ENCODE measurements at regions not wholly inside any gene's neighbourhood (a gene's known extent, or its start where the extent isn't known, plus 50 kb on each side); places are given as distances from the start of the nearest gene placed in this dataset.

DNA sequence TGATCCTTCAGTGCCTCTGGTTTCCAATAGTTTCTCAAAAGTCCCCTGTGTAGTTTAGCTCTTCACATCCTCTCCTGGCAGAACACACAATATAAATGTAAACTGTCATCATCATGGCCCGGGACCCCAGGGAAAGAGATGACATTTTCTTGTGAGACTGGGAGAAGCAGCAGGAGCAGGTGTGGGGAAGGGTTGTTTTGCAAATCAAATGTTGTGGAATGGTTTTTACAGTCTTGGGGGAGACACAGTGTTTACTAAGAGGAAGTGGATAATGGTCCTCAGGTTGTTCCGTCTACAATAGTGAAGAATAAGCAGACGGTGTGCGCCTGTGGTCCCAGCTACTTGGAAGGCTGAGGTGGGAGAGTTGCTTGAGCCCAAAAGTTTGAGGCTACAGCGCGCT lies 159.1 kb downstream of the SEC23IP start:
- H3K36me3 Mint-ChIP-seq (ENCODE audit: insufficient read depth in 1 of 3, low read depth in 3 of 3) = no peaks in the 10 kb centered on the region
- Histone ChIP-seq H4K91ac (ENCODE audit: insufficient read length, low read depth, low read length) (no peak overlapping the region), H3K23me2 (ENCODE audit: insufficient read length, low read depth, low read length, poor library complexity, severe bottlenecking) (no peaks in the 10 kb centered on the region), H3K23ac (ENCODE audit: insufficient read length, low read depth, low read length) (no peak overlapping the region), H3K4me2 (ENCODE audit: insufficient read depth, insufficient read length, low read length) (peak overlapping the region; percentile 2), H3K4ac (ENCODE audit: low read depth, low read length) (no peak overlapping the region), H2AFZ (ENCODE audit: low read length) (peak overlapping the region; percentile 65), H2BK120ac (ENCODE audit: low read depth, low read length, poor library complexity, severe bottlenecking) (no peak overlapping the region), H4K8ac (replicated peaks; ENCODE audit: insufficient read length, low read depth, low read length) (no peak overlapping the region), H2BK12ac (ENCODE audit: insufficient read length, low read depth, low read length) (no peak overlapping the region), H3K27me3 (ENCODE audit: insufficient read depth, low read length) (no peaks in the 10 kb centered on the region), H2BK15ac (ENCODE audit: low read depth, low read length) (no peak overlapping the region), H3K79me2 (ENCODE audit: insufficient read depth, low read length) (no peaks in the 10 kb centered on the region), H3K79me1 (ENCODE audit: insufficient read depth, low read depth, low read length, poor library complexity, severe bottlenecking) (no peaks in the 10 kb centered on the region), H4K20me1 (ENCODE audit: control insufficient read depth, insufficient read depth, insufficient read length) (no peaks in the 10 kb centered on the region), H3K27ac (ENCODE audit: insufficient read length, low read depth, low read length) (no peak overlapping the region), H3K56ac (ENCODE audit: insufficient read length, low read depth, low read length) (no peak overlapping the region), H2BK20ac (ENCODE audit: low read depth, low read length, poor library complexity, severe bottlenecking) (peak overlapping the region; percentile 45), H3T11ph (ENCODE audit: low read length) (no peak overlapping the region), H3K9me3 (ENCODE audit: control insufficient read depth, low read depth, low read length) (no peaks in the 10 kb centered on the region), H2BK5ac (ENCODE audit: insufficient read length, low read length) (no peak overlapping the region), H3K9ac (ENCODE audit: extremely low read depth, insufficient read length, low read length) (no peak overlapping the region), H3K14ac (ENCODE audit: insufficient read depth, low read length) (no peak overlapping the region), H4K5ac (ENCODE audit: insufficient read length, low read depth, low read length) (no peak overlapping the region), H3K4me1 (ENCODE audit: insufficient read depth, low read length) (peaks cover 2% of the 10 kb centered on the region; the same call in 1 of the 2 replicates), H2AK5ac (ENCODE audit: insufficient read length, low read length) (no peak overlapping the region), H3K18ac (ENCODE audit: insufficient read length, low read depth, low read length) (no peak overlapping the region)
- TF ChIP-seq, protein P1, sequence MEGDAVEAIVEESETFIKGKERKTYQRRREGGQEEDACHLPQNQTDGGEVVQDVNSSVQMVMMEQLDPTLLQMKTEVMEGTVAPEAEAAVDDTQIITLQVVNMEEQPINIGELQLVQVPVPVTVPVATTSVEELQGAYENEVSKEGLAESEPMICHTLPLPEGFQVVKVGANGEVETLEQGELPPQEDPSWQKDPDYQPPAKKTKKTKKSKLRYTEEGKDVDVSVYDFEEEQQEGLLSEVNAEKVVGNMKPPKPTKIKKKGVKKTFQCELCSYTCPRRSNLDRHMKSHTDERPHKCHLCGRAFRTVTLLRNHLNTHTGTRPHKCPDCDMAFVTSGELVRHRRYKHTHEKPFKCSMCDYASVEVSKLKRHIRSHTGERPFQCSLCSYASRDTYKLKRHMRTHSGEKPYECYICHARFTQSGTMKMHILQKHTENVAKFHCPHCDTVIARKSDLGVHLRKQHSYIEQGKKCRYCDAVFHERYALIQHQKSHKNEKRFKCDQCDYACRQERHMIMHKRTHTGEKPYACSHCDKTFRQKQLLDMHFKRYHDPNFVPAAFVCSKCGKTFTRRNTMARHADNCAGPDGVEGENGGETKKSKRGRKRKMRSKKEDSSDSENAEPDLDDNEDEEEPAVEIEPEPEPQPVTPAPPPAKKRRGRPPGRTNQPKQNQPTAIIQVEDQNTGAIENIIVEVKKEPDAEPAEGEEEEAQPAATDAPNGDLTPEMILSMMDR (conservative IDR thresholded peaks at IDR 0.05) = no peak
- peak overlapping the region in 2 of 3 experiments; percentile 1 to 5; a peak in 1 of 7 replicates for H3K27ac Mint-ChIP-seq
- no CpG with 5 or more reads among the region's 6 CpGs for WGBS (ENCODE audit: extremely low coverage, insufficient read length, low lambda C conversion rate)
- no peaks in the 10 kb centered on the region for H3K27me3 Mint-ChIP-seq (ENCODE audit: low read depth)
- H3K9me3 Mint-ChIP-seq = no peaks in the 10 kb centered on the region
- H3K4me1 Mint-ChIP-seq = peaks cover 18 to 25% of the 10 kb centered on the region in 2 experiments
- H3K4me3 Mint-ChIP-seq = no peak overlapping the region
- no peak for DNase-seq

Measured in H9 (cell line).